ENCODE measurements at regions not wholly inside any gene's neighbourhood (a gene's known extent, or its start where the extent isn't known, plus 50 kb on each side); places are given as distances from the start of the nearest gene placed in this dataset.

DNA sequence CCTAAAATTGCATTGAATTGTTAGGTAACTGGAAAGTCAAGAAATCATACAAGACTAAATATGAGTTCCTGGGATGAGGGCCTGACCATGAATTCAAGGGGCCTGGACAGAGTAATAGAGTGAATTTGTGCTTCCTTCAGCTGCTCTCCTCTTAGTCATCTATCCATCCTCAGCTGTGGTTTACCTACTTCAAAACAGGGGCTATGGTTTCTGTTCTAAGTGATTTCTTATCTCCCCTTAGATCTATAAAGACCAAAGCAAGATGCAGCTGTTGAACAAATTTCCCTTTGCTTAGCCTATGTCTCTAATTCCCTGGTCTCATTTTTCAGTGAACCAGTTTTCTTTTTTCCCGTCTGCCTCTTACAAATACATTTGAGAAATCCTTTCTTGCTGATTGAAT, 428.5 kb downstream of the FAM181B start:
- Histone ChIP-seq H3K36me3 (ENCODE audit: insufficient read depth, low read length) (no peaks in the 10 kb centered on the region), H3K4me3 (ENCODE audit: low read depth, low read length, poor library complexity, severe bottlenecking) (no peak overlapping the region), H3K9me3 (ENCODE audit: low read length) (no peaks in the 10 kb centered on the region), H3K4me1 (ENCODE audit: insufficient read depth, low read length, severe bottlenecking) (no peaks in the 10 kb centered on the region), H2AFZ (ENCODE audit: low read length) (no peak overlapping the region), H3K27ac (ENCODE audit: low read depth, low read length, poor library complexity, severe bottlenecking) (no peak overlapping the region), H3K9me2 (ENCODE audit: low read depth, low read length) (no peaks in the 10 kb centered on the region), H3K79me2 (ENCODE audit: insufficient read depth, low read length) (no peaks in the 10 kb centered on the region), H3F3A (ENCODE audit: insufficient read depth, low read length) (no peaks in the 10 kb centered on the region), H3K9ac (ENCODE audit: low read length) (no peak overlapping the region), H3K27me3 (ENCODE audit: insufficient read depth, low read length) (no peaks in the 10 kb centered on the region), H4K20me1 (ENCODE audit: insufficient read depth, low read length) (no peaks in the 10 kb centered on the region), H3K4me2 (ENCODE audit: low read length) (no peak overlapping the region)
- TF ChIP-seq, protein P1, sequence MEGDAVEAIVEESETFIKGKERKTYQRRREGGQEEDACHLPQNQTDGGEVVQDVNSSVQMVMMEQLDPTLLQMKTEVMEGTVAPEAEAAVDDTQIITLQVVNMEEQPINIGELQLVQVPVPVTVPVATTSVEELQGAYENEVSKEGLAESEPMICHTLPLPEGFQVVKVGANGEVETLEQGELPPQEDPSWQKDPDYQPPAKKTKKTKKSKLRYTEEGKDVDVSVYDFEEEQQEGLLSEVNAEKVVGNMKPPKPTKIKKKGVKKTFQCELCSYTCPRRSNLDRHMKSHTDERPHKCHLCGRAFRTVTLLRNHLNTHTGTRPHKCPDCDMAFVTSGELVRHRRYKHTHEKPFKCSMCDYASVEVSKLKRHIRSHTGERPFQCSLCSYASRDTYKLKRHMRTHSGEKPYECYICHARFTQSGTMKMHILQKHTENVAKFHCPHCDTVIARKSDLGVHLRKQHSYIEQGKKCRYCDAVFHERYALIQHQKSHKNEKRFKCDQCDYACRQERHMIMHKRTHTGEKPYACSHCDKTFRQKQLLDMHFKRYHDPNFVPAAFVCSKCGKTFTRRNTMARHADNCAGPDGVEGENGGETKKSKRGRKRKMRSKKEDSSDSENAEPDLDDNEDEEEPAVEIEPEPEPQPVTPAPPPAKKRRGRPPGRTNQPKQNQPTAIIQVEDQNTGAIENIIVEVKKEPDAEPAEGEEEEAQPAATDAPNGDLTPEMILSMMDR (IDR thresholded peaks at IDR 0.05; ENCODE audit: low read length) = no peak
- no peak for TF ChIP-seq EZH2 (IDR thresholded peaks at IDR 0.05; ENCODE audit: borderline replicate concordance, low read length)

DNA sequence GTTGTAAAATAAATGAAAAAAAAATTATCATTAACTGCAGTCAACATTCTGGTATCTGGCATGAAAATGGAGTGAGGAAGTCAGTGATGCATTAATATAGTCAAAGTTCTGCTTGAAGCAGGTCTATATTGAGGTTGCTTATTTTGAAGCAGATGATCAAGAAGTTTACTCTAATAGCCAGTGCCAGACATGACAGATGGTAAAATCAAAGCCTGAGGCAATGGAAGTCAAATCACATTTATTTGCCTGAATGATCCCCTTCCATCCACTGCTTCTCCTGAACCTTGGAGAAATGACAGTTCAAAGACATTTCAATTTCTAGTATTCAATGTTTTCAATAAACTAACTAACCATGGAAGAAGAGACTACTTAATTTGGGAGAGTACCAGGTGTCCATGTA, 430.0 kb downstream of the FAM181B start:
- Histone ChIP-seq H3K36me3 (ENCODE audit: insufficient read depth, low read length) (no peaks in the 10 kb centered on the region), H3K27ac (ENCODE audit: low read depth, low read length, poor library complexity, severe bottlenecking) (no peak overlapping the region), H3K27me3 (ENCODE audit: insufficient read depth, low read length) (no peaks in the 10 kb centered on the region), H3K4me3 (ENCODE audit: low read depth, low read length, poor library complexity, severe bottlenecking) (no peak overlapping the region), H3K4me1 (ENCODE audit: insufficient read depth, low read length, severe bottlenecking) (no peaks in the 10 kb centered on the region), H2AFZ (ENCODE audit: low read length) (no peak overlapping the region), H3K9me3 (ENCODE audit: low read length) (no peaks in the 10 kb centered on the region), H3K9ac (ENCODE audit: low read length) (no peak overlapping the region), H3K4me2 (ENCODE audit: low read length) (no peak overlapping the region), H3F3A (ENCODE audit: insufficient read depth, low read length) (no peaks in the 10 kb centered on the region), H4K20me1 (ENCODE audit: insufficient read depth, low read length) (no peaks in the 10 kb centered on the region), H3K9me2 (ENCODE audit: low read depth, low read length) (no peaks in the 10 kb centered on the region), H3K79me2 (ENCODE audit: insufficient read depth, low read length) (no peaks in the 10 kb centered on the region)
- TF ChIP-seq EZH2 (IDR thresholded peaks at IDR 0.05; ENCODE audit: borderline replicate concordance, low read length) = no peak
- TF ChIP-seq, protein P1 (IDR thresholded peaks at IDR 0.05; ENCODE audit: low read length) = no peak

DNA sequence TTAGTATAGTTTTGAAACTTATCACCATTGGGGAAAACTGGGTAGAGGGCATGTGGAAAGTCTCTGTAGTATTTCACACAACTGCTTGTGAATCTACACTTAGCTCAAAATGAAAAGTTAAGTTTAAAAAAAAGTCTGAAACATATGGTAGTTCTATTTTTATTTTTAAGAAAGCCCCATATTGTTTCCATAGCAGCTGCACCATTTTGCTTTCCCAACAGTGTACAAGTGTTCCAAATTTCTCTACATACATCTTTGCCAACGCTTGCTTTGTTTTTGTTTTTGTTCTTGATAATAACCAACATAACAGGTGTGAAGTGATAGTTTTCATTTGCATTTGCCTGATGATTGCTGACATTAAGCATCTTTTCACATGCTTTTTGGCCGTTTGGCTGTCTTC, 445.2 kb downstream of the FAM181B start:
- Histone ChIP-seq H3K9me3 (ENCODE audit: low read length) (no peaks in the 10 kb centered on the region), H3F3A (ENCODE audit: insufficient read depth, low read length) (no peaks in the 10 kb centered on the region), H3K79me2 (ENCODE audit: insufficient read depth, low read length) (no peaks in the 10 kb centered on the region), H3K27me3 (ENCODE audit: insufficient read depth, low read length) (no peaks in the 10 kb centered on the region), H3K9ac (ENCODE audit: low read length) (no peak overlapping the region), H3K9me2 (ENCODE audit: low read depth, low read length) (no peaks in the 10 kb centered on the region), H3K27ac (ENCODE audit: low read depth, low read length, poor library complexity, severe bottlenecking) (no peak overlapping the region), H3K4me3 (ENCODE audit: low read depth, low read length, poor library complexity, severe bottlenecking) (no peak overlapping the region), H2AFZ (ENCODE audit: low read length) (no peak overlapping the region), H3K4me1 (ENCODE audit: insufficient read depth, low read length, severe bottlenecking) (no peaks in the 10 kb centered on the region), H3K36me3 (ENCODE audit: insufficient read depth, low read length) (no peaks in the 10 kb centered on the region), H4K20me1 (ENCODE audit: insufficient read depth, low read length) (no peaks in the 10 kb centered on the region), H3K4me2 (ENCODE audit: low read length) (no peak overlapping the region)
- TF ChIP-seq EZH2 (IDR thresholded peaks at IDR 0.05; ENCODE audit: borderline replicate concordance, low read length) = no peak
- TF ChIP-seq, protein P1 (IDR thresholded peaks at IDR 0.05; ENCODE audit: low read length) = no peak

Data from OCI-LY1 (cell line).